ENCODE measurements at regions not wholly inside any gene's neighbourhood (a gene's known extent, or its start where the extent isn't known, plus 50 kb on each side); places are given as distances from the start of the nearest gene placed in this dataset.

DNA sequence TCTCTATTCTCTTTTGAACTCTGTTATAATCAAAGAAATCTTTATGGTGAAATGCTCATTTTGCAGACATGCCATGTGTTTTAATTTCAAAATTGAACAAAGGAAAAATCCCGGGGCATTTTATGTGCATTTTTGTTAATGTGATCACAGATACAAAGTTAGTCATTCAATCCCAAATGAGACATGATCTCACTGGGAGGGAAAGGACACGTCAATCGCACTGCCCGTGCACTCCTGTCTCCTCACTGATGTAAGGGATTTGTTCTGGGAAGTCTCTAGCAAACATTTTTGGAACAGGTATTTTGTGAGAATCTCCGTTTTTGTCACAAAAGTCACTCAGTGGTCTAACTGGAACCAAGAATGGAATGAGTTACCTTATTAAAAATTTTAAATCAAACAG, 97.9 kb upstream of the RANBP6 start:
- no peak for TF ChIP-seq POLR2A (IDR thresholded peaks at IDR 0.05; ENCODE audit: low read depth, low read length)
- TF ChIP-seq POLR2AphosphoS5 (IDR thresholded peaks at IDR 0.05; ENCODE audit: low read depth, low read length) = no peak
- TF ChIP-seq TAF1 (IDR thresholded peaks at IDR 0.05; ENCODE audit: borderline replicate concordance, low read depth, low read length) = no peak

Measured in GM12892 (cell line).